NCI-H446 treated with DMSO at 0.1 percent for 48 hours (cell line): ENCODE measurements at regions not wholly inside any gene's neighbourhood (a gene's known extent, or its start where the extent isn't known, plus 50 kb on each side); places are given as distances from the start of the nearest gene placed in this dataset.
"Not testable (repeated sequence)": the region's sequence is repeated elsewhere in the genome, so short reads cannot be mapped to it uniquely, and the experiment has no call there.

ENCODE experiments used
- DNase-seq: peaks from one replicate; lab custom pipeline; 2025; lab: John Stamatoyannopoulos, UW

DNA sequence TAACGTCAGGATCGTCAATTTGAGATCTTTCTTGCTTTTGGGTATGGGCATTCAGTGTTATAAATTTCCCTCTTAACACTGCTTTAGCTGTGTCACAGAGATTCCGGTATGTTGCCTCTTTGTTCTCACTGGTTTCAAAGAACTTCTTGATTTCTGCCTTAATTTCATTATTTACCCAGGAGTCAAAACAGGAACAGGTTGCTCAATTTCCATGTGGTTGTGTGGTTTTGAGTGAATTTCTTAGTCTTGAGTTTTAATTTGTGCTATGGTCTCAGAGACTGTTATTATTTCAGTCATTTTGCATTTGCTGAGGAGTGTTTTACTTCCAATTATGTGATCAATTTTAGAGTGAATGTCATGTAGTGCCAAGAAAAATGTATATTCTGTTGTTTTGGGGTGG lies 153.1 kb downstream of the PCDH17 start:
- no peak for DNase-seq

DNA sequence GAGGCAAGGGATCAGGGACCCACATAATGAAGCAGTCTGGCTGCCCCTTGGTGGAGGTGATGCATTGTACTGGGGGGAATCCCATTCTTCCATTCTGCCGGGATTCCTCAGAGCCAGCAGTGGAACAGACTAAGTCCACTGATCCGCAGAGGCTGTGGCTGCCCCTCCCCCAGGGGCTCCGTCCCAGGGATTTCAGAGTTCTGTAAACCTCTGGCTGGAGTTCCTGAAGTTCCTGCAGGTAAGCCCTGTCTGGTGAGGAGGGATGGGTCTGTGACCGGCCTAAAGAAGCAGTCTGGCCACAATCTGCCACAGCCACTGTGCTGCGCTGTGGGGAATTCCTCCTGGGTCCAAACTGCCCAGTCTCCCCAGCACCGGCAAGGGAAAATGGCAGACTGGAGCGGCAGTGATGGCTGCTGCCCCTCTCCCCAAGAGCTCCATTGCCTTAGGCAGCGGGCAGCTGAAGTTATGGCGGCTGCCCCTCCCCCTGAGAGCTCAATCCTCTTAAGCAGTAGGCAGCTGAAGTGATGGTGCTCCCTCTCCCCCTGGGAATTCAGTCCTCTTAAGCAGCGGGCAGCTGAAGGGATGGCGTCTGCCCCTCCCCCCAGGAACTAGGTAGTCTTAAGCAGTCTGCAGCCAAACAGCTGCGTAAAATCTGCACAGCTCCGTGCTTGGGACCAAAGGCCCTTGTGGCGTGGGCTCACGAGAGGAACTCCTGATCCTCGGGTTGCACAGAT lies 155.7 kb downstream of the PCDH17 start:
- DNase-seq, result no peak

DNA sequence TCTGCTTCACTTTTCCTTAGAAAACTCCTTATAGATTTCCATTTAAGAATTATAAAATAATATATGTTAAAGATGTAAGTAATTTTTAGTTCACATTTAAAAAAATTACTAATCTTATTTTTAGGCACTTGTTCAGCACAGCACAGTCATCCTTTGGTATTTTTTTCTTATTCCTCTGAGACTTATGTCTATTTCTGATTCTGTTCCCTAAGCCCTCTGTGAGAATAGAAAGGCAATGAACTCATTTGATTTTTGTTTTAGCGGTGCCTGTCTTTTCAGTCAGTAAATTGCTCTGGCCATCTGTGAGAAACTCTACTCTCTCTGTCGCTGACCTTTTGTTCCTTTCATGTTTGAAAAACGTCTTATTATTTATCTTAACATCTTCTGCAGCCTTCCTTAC lies 168.1 kb downstream of the PCDH17 start:
- no peak for DNase-seq

DNA sequence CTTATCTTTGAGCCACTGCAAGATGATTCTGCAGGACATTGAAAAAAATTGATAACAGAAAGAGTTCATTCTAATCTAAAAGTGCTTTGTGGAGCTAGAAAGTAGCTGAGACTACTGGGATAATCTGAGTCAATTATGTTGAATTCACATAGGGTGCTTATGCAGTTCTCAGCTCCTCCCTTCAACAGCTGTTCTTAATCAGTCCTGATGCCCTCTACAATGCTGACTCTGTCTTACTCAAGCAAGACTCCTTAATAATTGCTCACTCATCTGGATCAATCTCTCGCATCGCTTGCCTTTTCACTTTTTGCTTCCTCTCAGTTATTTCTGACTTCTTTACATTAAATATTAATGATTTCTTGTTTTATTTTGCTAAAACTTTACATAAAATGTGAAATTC lies 182.1 kb downstream of the PCDH17 start:
- no peak for DNase-seq

DNA sequence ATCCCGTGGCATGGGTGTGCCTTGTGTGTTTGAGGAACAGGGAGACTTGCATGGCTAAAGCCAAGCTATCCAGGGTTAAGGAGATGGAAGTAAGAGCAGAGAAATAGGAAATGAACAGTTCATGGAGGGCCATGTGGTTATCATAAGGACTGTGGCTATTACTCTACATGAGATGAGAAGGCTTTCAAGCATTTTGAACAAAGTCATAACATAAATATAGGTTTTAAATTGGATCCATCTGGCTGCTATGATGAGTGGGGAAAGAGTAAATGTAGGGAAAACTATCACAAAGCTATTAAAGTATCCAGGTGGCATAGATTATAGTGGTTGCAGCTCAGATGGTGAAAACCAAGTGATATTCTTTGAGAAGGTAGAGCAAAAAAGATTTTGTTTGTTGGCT lies 184.1 kb downstream of the PCDH17 start:
- DNase-seq, result no peak

DNA sequence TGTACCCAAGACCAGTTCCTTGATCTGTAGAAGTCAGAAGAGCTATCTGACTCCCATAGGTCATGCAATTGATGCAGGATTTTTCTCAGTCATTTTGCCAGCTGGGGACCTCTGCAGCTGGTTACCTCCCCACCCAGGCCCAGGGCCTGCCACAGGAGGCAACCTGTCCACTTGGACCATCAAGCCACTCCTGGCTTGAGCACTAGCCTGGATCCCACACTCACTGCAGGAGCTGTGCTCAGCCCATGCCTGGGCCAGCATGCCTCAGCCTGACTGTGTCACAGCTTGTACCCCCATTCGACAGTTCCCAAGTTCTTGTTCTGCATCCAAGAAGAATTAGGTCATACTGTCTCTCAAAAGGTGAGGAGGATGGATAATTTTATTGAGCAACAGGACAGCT lies 189.4 kb downstream of the PCDH17 start:
- no peak for DNase-seq

DNA sequence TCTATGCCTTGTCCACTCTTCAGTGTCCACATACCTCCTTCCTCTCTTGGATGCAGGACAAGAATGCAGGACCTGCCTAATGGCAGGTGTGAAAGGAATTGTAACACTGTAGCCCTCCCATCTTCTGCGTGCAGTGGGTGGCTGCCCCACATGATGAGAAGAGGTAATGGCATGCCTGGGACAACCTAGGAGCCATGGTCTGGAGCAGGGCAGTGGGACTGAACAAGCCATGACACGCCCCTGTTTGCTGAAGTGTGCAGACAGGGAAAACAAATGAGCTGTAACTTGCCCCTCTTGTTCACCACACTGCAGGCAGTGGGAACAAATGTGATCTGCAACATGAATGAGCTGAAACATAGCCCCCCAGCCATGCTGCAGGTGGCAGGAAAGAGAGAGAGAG lies 192.2 kb downstream of the PCDH17 start:
- DNase-seq, result no peak

DNA sequence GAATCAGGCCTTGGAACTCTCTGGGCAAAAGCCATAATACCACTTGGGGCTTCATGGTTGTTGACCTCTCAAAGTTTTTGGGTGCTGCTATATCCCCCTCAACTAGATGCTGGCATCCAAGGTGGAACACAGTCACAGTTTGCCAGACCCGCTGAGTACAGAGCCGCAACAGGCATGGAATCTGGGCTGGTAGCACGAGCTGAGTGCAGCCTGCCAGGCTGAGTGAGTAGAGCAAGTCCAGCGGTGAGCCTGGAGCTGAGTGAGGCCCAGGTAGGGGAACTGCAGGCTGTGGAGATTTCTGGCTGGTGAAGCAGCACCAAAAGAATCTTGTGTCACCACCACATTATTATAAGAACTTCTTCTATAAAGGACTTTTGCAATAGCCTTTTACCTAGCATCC lies 192.6 kb downstream of the PCDH17 start:
- no peak for DNase-seq

DNA sequence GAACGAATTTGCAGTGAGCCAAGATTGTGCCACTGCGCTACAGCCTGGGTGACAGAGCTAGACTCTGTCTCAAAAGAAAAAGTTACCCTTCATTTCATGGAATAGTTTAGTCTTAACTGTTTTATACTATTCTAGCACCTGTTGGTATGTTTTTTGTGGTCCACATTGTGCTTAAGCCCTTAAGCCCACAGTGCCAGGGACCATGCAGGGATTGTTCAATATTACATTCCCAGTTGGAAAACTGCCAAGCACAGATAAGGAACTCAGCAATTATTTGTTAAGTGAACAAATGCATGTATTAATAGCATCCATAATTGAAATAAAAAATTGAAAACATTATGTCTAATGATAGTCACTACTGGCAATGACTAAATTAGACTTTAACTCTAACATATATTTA lies 193.5 kb downstream of the PCDH17 start:
- no peak for DNase-seq

DNA sequence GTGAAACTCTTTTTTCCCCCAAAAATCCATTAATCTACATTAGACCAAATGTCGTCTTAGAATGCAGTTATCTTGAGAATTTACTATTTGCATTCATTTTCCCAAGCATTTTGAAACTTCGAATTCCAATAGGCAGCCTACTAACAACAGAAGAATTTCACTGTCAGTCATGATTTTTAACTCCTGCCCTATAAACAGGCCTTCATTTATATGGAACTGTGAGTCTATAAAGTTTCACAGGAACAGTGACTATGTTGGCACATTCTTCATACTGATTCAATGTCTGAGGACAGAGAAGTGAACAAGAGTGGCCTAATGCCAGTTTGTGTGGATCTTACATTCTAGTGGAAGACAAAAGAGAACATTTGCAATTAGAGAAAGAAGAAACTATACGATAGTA lies 198.0 kb downstream of the PCDH17 start:
- DNase-seq, result no peak

DNA sequence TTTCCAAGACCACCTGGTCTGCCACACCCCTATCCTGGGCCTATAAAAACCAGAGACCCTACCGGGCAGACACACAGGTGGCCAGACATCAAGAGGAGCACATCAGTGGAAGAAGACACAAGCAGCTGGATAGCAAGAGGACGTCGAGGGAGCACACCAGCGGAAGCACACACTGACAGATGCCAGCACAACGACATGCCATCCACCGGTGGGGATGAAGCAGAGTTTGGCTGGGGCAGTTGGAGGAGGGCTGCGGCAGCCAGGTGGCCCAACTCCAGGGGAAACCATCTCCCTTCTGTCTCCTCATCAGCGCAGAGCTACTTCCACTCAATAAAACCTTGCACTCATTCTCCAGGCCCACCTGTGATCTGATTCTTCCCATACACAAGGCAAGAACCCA lies 200.6 kb downstream of the PCDH17 start:
- no peak for DNase-seq

DNA sequence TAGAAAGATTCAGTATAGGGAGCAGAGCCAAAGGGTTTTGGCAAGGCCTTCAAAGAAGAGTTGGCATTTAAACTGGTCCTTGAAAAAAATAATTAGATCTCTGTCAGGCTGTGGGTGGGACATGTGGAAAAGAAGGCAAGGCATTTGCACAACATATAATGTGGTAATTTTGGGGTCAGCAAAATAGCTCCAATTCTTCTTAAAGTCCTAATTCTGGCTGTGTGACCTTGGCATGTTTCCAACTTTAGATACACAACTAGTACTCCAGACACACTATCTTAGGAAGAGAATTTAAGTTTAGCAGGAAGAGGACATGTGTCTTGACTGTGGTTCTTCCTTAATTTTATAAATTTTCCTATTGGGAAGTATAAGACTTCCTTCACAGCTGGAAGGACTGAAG lies 206.3 kb downstream of the PCDH17 start:
- DNase-seq, result no peak

DNA sequence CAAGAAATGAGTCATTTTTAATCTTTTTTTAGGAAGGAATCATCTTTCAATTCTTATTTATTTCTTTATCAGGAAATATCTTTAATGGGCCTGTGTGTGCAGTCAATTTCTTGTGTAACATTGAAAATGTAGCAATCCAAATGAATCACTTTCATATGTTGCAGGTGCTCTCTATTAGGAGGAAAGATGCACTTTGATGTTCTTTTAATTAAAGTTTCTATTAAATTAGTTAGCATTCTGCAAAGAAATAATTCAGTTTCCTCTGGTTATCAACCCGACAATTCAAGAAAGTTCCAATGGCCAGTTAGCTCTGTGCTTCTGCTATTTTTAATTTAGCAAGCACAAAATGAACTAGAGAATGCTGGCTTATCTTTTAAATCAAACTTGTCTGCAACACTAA lies 212.0 kb downstream of the PCDH17 start:
- DNase-seq, result no peak

DNA sequence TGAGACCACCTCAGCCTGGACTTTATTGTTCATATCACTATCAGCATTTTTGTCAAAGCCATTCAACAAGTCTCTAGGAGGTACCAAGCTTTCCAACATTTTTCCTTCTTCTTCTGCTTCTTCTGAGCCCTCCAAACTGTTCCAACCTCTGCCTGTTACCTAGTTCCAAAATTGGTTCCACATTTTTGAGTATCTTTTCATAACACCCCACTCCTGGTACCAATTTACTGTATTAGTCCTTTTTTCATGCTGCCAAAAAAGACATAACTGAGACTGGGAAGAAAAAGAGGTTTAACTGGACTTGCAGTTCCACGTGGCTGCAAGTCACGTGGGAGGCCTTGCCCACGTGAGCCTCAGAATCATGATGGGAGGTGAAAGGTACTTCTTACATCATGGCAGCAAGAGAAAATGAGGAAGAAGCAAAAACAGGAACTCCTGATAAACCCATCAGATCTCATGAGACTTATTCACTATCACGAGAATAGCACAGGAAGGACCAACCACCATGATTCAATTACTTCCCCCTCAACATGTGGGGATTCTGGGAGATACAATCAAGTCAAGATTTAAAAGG lies 215.1 kb downstream of the PCDH17 start:
- no peak for DNase-seq

DNA sequence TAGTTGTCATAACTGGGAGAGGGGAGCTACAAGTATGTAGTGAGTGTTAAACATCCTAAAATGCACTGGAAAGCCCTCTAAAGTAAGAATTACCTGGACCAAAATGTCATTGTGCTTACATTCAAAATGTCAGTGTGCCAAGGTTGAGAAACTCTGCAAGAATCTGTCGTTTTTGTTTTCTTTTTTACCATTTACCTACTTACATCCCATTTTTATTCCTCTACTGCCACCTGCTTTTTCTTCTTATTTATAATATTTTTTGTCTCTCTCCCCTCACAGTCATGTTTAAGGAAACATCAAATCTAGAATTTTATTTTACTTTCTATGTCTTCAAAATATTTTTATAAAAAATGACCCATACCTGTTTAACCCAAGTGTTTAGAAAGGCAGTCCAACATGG lies 226.4 kb downstream of the PCDH17 start:
- DNase-seq, result no peak

DNA sequence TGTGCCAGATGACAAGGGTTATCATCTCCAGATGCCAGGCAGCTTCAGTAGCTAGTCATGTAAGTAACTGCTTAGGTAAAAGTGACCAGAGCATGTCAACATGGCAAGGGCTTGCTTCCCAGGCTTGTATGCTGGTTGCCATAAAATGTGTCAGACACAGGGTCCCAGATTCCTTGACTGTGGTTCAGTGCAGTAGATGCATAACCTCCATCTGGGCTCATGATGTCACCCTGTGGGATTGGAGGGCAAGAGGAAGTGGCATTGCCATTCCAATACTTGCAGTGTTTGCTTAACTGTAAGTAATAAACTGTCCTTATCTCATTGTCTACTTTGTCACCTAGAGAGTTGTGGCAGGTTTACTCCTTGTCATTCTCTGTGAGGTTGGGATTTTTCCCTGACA lies 226.8 kb downstream of the PCDH17 start:
- DNase-seq, result no peak

DNA sequence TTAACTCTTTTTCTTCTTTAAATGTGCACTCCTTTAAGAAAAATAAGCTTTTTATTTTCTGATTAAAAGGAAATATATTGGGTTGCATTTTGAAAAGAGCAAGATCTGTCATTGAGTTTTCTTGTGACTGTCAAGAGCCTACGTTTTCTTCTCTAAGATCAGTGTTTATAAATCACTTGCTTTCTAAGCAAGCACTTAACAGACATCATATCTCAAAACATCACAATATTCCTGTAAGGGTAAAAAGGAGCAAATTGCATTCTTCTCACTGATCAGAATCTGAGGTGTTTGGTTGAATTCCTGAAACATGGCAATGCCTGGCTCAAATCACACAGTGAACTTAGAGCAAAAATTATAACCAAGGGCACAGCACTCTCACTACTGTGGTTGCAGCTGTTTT lies 231.3 kb downstream of the PCDH17 start:
- no peak for DNase-seq

DNA sequence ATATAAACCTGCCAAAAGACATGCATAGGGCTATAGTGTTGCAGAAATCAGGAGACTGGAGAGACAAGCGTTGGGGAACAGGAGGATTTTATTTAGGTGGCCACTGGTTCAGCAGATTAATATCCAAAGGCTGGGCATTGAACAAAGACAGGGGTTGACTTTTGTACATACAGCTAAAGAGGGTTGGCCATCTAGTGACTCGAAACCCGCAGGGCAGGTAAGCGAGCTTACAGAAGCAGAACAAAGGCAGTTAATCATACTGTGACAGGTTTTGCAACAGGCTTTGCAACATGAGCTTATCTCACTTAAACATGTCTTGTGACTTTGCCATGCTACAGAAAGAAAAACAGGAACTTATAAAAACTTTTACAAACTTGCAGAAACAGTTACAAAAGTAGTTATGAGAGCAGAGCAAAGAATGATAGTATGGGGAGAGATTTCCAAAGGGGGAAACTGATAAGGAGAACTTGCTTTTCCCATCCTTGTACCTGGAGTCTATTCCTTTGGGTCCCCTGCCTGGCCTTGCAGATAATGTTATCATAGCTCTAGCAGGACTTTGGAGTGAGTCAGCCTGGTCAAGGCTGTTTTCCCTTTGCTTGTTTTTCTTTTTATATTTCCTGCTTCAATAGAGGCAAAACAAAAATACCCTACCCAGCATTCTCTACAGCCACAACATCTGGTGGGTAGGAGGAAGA lies 234.2 kb downstream of the PCDH17 start:
- DNase-seq, result no peak

DNA sequence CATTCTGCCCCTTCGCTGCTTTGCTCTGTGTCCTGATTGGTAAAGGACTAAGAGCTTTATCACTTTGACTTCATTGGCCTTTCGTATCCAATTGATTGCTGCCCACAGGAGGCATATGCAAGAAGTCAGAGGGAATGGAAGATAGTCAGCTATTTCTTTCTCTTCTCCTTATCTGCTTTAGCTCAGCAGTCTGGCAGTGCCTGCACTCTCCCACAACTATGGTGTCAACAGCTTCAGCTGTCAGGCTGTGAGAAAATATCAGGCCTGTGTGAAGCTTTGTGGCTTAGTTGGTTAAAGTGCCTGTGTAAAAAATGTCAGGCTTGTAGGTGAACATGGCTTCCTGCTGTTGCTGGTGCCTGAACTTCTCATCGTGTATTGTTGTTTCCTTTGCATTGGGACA lies 243.0 kb downstream of the PCDH17 start:
- DNase-seq, result no peak

DNA sequence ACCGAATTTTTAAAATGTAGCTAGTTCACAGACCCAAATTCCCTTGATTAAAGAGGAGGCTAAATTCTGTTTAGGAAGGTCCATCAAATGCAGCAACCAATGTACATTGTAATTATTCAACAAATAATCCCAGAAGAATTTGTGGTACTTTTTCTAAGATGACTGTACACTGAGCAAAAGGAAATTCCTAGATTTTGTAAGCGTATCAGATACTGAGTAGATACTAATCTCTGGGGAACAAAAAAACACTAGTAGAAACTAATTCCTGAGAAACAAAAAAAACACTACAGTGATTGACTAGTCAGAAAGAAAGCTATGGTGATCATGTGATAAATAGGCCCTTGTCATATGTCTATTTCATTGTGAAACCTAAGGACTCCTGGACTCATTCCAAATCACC lies 246.1 kb downstream of the PCDH17 start:
- no peak for DNase-seq

DNA sequence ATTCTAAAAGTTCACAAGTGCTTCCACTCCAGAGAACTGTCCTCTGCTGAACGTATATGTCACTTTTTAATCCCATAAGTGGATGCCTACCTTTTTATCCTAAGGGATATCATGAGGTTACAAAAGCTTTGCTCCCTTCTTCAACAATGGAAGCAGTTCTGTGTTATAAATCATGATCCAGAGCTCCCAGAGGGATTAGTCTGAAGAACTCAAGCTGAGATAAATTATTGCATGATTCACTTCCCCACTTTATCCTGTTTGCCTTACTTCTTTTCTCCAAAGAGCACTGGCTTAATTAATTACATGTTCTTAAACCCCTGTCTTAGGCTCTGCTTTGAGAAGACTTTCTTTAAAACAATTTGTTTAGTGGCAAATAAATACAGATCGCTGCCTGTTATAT lies 246.7 kb downstream of the PCDH17 start:
- no peak for DNase-seq

DNA sequence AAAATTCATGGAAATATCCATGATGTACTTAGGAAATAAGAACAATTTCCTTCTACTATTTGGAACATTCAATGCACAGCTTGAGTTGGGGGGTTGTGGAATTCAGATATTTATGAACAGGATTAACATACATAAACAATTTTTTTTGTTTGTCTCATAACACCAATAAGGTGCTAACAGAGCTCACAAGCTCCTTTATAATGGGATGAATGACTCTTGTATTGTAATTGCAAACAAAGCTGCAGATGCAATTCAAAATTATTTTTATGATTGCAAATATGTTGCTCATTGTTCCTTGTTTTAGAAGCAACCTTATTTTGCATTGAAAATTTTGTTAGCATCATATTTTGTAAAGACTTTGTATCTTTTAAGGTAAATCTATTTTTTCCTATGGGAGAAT lies 265.7 kb downstream of the PCDH17 start:
- no peak for DNase-seq

DNA sequence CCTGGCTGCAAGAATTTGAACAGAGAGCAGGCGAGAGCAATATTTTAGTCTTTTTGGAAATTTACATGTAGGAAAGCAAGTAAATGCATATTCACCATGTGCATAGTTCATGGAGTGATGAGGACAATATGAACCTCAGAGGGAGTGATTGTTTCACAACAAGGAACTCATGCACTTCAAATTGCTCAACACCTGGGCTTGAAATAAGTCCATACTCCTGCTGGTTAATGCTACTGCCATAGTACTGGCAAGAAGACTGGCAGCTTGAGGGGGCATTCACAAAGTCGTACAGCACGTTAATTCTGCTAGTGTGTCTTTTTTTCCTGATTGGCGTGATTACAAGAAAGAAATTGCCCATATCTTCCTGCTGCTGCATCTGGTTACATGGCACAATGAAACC lies 267.6 kb downstream of the PCDH17 start:
- DNase-seq, result no peak

DNA sequence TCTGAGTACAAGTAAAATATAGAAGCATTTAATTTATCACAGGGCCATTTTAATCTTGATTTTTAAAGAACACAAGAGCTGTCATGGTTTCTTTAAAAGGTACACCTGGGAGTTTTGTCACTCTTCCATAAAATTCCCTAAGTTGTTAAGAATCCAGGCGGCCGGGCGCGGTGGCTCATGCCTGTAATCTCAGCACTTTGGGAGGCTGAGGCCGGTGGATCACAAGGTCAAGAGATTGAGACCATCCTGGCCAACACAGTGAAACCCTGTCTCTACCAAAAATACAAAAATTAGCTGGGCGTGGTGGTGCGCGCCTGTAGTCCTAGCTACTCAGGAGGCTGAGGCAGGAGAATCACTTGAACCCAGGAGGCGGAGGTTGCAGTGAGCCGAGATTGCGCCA lies 278.3 kb downstream of the PCDH17 start:
- not testable (repeated sequence) for DNase-seq
